SH-SY5Y (cell line): ENCODE measurements at regions not wholly inside any gene's neighbourhood (a gene's known extent, or its start where the extent isn't known, plus 50 kb on each side); places are given as distances from the start of the nearest gene placed in this dataset.

Experiments
- GATA2 ChIP-seq: IDR thresholded peaks from 2 replicates; pipeline ENCODE4 v1.6.1; 2011; ENCODE audit warnings: mild to moderate bottlenecking, low read depth, low read length
- GATA3 ChIP-seq: IDR thresholded peaks from 2 replicates; pipeline ENCODE4 v1.6.1; 2011; ENCODE audit warnings: low read depth, mild to moderate bottlenecking, low read length, moderate library complexity

DNA sequence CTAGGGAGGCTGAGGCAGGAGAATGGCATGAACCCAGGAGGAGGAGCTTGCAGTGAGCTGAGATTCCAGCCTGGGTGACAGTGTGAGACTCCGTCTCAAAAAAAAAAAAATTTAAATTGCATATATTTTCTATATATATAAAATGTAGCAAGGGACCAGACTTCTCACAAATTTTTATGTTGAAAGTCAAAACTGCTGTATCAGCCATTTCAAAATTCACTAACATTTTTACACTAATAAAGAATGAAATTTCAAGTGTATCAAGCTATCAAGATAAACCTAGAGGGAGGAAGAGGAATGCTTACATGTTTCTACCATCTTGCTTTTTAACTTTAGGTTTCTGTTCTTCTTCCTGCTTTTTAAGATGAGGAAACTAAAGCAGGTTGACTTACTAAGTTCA, 464.0 kb downstream of the KCNJ3 start:
- TF ChIP-seq GATA2 (no peak), GATA3 (no peak)
